Suprapubic skin (tissue), 4 donors: ENCODE measurements at regions not wholly inside any gene's neighbourhood (a gene's known extent, or its start where the extent isn't known, plus 50 kb on each side); places are given as distances from the start of the nearest gene placed in this dataset.

Experiments
- EP300 ChIP-seq: sonication (generic); formaldehyde crosslinking; IDR thresholded peaks from one replicate; pipeline ENCODE4 v1.6.1; 2017; ENCODE audit warnings: antibody characterized with exemption
- POLR2A ChIP-seq, 2 donors: fragments of 450-650 bp; IDR thresholded peaks; one replicate each; pipeline ENCODE4 v1.6.1; 2017; ENCODE audit warnings: antibody characterized with exemption in 2 of 2, mild to moderate bottlenecking in 2 of 2, moderate library complexity in 2 of 2
- POLR2AphosphoS5 ChIP-seq, 3 donors: sonication (generic); formaldehyde crosslinking; IDR thresholded peaks; one replicate each; pipeline ENCODE4 v1.6.1; 2017; ENCODE audit warnings: antibody characterized with exemption in 3 of 3
- TF ChIP-seq, protein P1 (sequence below), 2 donors: fragments of 200-600 bp in 1 of 2; fragments of 450-650 bp in 1 of 2; sonication (generic) in 1 of 2; IDR thresholded peaks; one replicate each; pipeline ENCODE4 v1.5.1; 2016 to 2019; ENCODE audit warnings: antibody characterized with exemption in 2 of 2, mild to moderate bottlenecking in 1 of 2, moderate library complexity in 1 of 2

DNA sequence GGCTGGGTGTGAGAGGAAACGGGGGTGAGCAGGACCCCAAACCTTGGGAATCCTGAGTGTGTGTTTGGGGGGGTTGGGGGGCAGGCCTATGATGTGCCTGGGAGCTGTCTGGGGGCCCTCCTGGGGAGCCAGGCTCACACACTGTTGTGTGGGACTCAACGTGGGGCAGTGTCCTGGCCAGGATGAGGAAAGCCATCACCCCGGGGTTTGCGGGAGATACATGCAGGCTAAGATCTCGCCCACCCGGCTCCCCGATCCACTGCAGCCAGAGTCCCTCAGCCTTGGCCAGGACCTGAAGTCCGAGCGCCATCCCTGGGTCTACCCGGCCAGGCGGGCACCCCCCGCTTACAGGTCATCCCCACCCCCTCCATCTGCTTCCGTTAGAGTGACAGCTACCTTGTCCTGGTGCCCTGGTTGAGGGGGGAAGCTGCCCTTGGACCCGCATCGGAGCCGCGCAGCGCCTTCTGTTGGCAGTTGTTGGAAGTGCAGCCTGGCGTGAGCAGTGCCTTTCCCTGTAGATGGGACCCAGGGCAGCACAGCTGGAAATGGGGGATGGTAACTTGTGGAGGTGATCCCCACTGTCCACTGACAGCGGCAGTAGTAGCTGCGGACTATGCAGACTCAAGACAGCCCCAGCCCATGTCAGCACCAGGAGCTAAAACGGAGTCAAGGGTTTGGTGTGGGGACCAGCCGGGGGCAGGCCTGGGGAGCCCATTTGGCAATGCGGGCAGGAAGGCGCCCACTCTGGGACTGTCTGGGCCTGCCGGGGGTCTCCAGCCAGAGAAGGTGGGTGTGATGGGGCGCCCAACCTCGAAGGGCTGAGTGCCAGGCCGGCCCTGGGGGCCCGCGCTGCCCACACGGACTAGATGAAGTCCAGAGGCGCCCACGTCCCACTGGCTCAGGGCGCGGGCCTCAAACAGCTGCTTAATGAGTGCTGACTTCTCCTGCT is 885.6 kb upstream of the ZNF722 start:
- TF ChIP-seq, protein P1, sequence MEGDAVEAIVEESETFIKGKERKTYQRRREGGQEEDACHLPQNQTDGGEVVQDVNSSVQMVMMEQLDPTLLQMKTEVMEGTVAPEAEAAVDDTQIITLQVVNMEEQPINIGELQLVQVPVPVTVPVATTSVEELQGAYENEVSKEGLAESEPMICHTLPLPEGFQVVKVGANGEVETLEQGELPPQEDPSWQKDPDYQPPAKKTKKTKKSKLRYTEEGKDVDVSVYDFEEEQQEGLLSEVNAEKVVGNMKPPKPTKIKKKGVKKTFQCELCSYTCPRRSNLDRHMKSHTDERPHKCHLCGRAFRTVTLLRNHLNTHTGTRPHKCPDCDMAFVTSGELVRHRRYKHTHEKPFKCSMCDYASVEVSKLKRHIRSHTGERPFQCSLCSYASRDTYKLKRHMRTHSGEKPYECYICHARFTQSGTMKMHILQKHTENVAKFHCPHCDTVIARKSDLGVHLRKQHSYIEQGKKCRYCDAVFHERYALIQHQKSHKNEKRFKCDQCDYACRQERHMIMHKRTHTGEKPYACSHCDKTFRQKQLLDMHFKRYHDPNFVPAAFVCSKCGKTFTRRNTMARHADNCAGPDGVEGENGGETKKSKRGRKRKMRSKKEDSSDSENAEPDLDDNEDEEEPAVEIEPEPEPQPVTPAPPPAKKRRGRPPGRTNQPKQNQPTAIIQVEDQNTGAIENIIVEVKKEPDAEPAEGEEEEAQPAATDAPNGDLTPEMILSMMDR (IDR thresholded peaks at IDR 0.05) = no peak
- TF ChIP-seq POLR2A (IDR thresholded peaks at IDR 0.05) = no peak
- no peak for TF ChIP-seq EP300
- no peak for TF ChIP-seq POLR2AphosphoS5 (IDR thresholded peaks at IDR 0.05)
